NCI-H1105 (cell line): ENCODE measurements at regions not wholly inside any gene's neighbourhood (a gene's known extent, or its start where the extent isn't known, plus 50 kb on each side); places are given as distances from the start of the nearest gene placed in this dataset.

ENCODE experiments used
- DNase-seq: peaks from one replicate; lab custom pipeline; 2025; lab: John Stamatoyannopoulos, UW

- DNase-seq, result no peak
Observed at GRCh38 chr20:53837126-53837826, 233.1 kb downstream of the BCAS1 start.

- no peak for DNase-seq
Observed at GRCh38 chr20:53834749-53835148, 235.6 kb downstream of the BCAS1 start.

- DNase-seq, result no peak
Observed at GRCh38 chr20:53834062-53834442, 236.3 kb downstream of the BCAS1 start.

GRCh38 chr20:53833333-53834061, 236.9 kb downstream of the BCAS1 start:
- DNase-seq, result no peak

GRCh38 chr20:53832499-53832898, 237.9 kb downstream of the BCAS1 start:
- no peak for DNase-seq

GRCh38 chr20:53831812-53832211, 238.2 kb upstream of the ZNF217 start:
- no peak for DNase-seq

GRCh38 chr20:53831228-53831627, 237.6 kb upstream of the ZNF217 start:
- DNase-seq, result no peak

- no peak for DNase-seq
Observed at GRCh38 chr20:53829724-53830521, 236.3 kb upstream of the ZNF217 start.

GRCh38 chr20:53829255-53829723, 235.7 kb upstream of the ZNF217 start:
- no peak for DNase-seq

- DNase-seq, result no peak
Observed at GRCh38 chr20:53828682-53829254, 235.1 kb upstream of the ZNF217 start.

- DNase-seq, result no peak
Observed at GRCh38 chr20:53828088-53828681, 234.5 kb upstream of the ZNF217 start.

- DNase-seq, result no peak
Observed at GRCh38 chr20:53827292-53828087, 233.9 kb upstream of the ZNF217 start.

GRCh38 chr20:53826597-53827291, 233.1 kb upstream of the ZNF217 start:
- no peak for DNase-seq

- DNase-seq, result no peak
Observed at GRCh38 chr20:53826090-53826489, 232.5 kb upstream of the ZNF217 start.

GRCh38 chr20:53825282-53825681, 231.6 kb upstream of the ZNF217 start:
- DNase-seq, result no peak

GRCh38 chr20:53824779-53825178, 231.1 kb upstream of the ZNF217 start:
- DNase-seq, result no peak

- DNase-seq, result no peak
Observed at GRCh38 chr20:53823121-53823764, 229.6 kb upstream of the ZNF217 start.

GRCh38 chr20:53822534-53822933, 228.9 kb upstream of the ZNF217 start:
- DNase-seq, result no peak

GRCh38 chr20:53819973-53820451, 226.4 kb upstream of the ZNF217 start:
- DNase-seq, result no peak
